Right renal cortex interstitium (tissue), 3 donors: ENCODE measurements at regions not wholly inside any gene's neighbourhood (a gene's known extent, or its start where the extent isn't known, plus 50 kb on each side); places are given as distances from the start of the nearest gene placed in this dataset.
A peak's percentile ranks its signal among the peaks of the same experiment; 100 is the strongest.

Experiments used
- DNase-seq, 3 donors: peaks; one replicate each; pipeline ENCODE4 v3.0.0-alpha.2; 2013; ENCODE audit warnings: low read depth in 3 of 3, low spot score in 2 of 3

GRCh38 chr1:244974550-244974949 lies 110.2 kb upstream of the HNRNPU start:
- DNase-seq: no peak

DNA sequence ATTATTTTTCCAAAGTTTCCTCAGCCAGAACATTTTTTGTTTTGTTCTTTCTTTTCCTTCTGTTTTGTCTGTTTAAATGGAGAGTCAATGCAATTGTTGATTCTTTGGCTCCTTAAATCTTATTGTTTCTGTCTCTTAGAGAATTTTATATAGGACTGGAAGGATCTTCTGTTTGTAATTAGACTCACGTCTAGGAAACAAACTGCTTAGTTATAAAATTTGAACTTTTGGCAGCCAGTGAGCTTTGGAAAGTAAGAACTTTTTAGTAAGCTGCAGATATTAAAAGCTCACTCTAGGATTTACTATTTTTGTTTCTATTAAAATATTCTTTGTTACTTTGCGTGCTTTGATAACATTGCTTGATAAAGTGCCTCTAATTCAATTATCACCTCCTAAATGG lies 109.8 kb upstream of the HNRNPU start:
- no peak for DNase-seq

- no peak for DNase-seq
Observed at GRCh38 chr1:244971552-244972216, 107.3 kb upstream of the HNRNPU start.

DNA sequence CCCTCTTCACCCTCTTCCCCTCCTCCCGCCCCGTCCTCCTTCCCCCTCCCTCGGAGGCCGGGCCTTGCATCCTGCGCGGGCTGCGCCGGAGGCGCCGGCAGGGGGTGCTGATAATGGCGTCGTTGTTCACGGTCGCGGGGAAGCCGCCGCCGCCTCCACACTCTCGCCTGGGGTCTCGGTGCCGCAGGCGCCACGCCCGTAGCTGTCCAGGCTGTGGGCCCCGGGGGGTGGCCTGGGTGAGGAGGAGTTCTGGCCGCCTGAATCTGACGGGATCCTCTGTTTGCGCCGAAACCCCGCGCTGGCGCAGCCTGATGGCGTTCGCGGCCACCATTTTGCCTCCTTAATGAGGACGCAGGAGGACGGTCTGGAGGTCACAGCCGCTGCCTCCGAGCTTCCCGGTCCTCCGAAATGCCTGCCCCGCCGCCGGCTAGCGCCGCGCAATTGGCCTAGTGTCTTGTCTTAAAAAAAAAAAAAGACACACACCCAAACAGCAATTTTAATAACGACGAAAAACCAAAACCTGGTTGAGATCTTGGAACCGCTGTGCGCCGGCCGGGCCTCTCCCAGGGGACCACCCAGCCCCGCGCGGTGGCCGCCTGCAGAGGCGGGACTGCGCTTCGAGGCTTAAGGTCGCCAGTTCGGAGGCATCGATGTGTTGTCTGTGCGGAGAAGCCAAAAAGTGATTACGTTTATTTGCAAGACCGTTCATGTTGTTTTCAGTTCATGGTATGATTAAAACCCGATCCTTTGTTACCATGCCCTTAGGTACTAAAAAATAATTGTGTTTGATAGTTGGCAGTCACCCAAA lies 106.6 kb upstream of the HNRNPU start:
- DNase-seq: peak; percentile 92 to 93 (median 92)

DNA sequence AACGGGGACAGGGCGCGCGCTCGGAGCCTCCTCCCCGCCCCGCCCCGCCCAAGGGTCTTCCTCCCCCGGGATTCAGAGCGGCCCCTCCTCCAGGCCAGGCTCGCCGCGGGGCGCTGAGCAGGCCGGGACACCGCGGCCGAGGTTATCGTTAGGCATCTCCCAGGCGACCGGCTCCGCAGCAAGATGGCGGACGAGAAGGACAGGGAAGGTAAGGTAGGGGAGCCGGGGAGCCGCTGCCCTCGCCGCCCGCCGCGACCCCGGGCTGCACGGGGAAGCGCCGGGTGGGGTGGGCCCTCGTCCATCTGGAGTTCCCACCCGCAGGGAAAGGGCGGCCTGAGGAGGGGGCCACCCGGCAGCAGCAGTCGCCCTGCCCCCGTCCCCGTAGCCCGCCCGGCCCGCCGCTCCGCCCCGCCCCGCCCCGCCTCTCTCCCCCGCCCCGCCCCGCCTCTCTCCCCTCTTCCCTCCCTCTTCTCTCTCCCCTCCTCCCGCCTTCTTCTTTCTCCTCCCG lies 105.9 kb upstream of the HNRNPU start:
- peak in 2 of 3 donors; percentile 70 to 75 for DNase-seq

DNA sequence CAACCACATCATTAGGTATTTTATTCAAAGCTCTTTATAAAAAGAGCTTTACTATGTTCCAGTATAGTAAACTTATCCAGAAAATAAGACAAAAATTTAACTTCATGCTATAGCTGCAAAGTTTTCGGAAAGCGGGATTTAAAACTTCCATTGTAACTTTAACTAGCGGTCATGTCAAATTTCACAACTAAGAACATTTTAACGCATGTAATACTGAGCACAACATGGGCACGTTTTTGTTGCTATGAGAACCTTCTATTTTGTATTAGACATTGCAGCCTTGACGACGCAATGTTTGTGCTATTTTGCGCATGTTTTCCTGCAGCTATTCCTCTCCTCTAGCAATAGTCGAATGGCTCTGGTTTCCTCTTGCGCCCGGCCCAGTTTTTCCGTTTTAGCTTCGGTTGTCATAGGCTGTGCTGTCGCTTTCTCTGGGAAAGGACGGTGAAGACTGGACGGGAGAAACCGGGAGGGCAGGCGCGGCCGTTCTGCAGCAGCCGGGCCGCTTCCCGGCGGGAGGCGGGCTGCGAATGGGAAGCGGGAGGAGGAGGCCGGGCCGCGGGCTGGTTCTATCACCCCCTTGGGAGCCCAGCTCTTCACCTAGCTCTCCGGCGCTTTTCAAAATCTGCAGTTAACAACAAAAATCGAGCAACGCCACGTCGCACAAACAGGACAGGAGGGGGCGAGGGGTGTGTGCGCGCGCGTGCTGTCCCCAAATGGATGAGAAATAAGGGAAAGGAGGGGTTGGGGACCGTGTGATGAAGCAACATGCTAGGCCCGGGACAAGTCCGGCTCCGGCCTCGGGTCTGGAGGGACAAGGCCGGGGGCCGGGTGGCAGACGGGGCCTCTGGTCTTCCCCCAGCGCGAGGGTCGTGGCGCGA lies 105.3 kb upstream of the HNRNPU start:
- DNase-seq: peak; percentile 82 to 87 (median 82)

DNA sequence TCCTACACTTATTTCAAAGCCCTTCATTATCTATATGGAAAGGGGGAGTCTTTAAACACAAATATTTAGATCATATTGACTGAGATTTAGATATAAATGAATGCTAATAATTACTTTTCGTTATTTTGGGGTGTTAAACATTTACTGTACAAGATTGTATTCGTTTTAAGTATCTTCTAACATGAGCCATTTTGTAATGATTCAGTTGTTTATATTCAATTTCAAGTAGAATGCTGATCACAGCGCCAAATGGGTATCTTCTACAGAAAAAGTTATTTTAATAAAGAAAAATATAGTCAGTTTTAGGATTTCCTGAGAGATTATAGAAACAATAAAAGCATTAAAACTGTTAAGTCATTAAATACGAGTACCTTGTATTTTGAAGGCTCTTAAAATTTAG lies 104.5 kb upstream of the HNRNPU start:
- no peak for DNase-seq

DNA sequence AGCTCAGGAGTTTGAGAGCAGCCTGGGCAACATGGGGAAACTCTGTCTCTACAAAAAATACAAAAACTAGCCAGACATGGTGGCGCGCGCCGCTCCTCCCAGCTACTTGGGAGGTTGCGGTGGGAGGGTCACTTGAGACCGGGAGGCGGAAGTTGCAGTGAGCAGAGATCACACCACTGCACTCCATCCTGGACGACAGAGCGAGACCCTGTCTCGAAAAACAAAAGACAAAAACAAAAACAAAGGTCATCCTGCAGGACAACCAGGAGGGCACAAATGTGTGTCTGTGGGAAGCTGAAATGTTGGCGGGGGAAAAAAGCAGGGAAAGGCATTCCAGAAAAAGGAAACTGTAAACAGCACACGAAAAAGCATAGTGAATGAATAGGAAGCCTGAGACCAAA lies 104.1 kb upstream of the HNRNPU start:
- DNase-seq: no peak

GRCh38 chr1:244967159-244967558 lies 102.8 kb upstream of the HNRNPU start:
- DNase-seq: no peak

DNA sequence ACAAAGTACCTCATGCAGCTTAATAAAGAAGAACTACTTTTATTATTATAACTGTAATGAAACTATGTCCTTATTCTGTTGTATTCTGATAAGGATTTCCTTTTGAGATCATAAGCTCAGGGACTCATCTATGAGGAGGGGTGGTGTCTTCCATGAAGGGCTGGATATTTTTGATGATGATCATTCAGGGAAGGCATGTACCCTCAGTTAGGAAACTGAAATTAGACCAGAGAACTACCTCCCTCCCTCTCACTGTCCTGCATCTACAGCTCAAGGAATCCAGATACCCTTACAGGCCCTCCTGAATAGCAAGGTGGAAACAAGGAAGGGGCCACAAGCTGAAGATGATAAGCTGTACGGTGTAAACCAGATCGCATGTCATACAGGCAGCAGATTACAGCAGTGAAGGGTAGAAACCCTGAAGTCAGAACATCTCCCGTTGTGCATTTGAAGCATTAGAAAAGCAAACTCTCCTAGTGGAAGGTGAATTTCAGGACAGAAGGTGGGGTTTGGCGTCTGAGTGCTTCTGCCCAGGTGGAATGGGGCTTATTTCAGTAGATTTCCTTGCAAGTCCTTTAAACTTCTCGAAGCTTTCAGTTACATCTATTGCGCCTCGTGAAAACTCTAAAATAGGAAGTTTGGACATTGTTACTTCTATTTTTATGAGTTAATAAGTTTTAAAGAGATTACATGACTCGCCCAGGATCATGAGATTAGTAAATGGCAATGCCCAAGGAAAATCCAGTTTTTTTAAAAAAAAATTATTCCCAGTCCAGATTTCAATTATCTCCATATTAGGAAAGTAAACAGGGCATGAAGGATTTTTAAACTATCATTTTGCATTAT lies 101.1 kb upstream of the HNRNPU start:
- no peak for DNase-seq

GRCh38 chr1:244964112-244964971 lies 100.0 kb upstream of the HNRNPU start:
- no peak for DNase-seq

DNA sequence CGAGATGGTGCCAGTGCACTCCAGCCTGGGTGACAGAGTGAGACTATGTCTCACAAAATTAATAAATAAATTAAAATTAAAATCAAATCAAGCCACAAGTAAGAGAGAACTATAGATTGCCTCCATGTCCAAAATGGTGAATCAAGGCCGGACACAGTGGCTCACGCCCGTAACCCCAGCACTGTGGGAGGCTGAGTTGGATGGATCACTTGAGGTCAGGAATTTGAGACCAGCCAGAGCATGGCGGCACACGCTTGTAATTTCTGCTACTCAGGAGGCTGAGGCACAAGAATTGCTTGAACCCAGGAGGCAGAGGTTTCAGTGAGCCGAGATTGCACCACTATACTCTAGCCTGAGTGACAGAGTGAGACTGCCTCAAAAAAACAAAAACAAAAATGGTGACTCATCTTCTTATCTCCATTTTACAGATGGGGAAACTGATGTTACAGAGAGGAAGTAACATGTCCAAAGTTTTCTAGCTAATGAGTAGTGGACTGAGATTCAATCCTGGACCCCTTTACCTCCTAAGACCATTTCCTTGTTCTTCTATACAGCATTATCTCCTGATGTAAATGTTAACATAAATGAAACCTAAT lies 99.0 kb upstream of the HNRNPU start:
- DNase-seq: no peak

DNA sequence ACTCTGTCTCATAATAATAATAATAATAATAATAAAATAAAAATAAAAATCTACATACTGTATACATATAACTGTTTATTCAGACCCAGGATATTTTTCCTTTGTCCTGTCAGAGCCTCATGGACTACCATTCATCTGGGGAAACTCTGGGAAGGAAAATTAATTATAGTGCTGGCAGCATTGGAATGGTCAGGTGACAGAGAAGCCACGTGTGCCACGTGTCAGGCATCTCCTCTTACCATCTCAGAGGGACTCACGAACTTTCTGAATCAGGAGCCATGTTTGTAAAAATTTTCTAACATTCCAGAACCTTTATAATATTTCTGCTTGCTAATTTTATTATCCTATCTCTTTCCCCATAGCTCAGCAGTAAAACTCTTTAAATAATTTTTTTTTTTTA lies 97.8 kb upstream of the HNRNPU start:
- DNase-seq: no peak

DNA sequence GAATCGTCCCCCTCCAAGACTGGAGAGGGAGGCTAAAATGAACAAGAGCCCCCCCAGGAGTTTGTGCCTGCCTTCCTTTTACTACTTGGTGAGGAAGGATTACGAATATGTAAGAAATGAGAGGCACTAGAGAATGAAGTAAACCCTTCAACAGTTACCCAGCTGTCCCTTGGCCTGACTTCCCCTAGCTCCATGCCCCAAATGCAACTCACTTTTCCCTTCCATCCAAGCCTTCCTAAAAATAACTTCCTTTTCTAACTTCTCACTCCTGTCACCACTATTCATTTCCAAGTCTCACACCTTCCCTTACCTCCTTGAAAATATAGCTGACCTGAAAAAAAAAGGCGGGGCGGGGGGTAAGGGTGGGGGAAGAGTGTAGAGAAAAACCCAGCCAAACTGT lies 96.6 kb upstream of the HNRNPU start:
- DNase-seq: no peak

DNA sequence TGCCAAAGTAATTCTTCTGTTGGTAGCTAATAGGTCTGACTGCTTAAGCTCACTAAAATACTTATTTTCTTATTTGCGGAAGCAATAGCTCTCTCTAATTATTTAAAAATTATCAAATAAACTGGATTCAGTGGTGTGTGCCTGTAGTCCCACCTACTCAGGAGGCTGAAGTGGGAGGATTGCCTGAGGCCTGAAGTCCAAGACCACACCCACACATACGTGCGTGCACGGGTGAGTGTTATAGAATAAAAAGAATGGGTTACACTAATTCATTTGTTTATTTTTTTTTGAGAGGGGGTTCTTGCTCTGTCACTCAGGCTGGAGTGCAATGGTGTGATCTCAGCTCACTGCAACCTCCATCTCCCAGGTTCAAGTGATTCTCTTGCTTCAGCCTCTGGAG lies 94.2 kb upstream of the HNRNPU start:
- DNase-seq: no peak

GRCh38 chr1:244957525-244957924 lies 93.2 kb upstream of the HNRNPU start:
- DNase-seq: no peak

DNA sequence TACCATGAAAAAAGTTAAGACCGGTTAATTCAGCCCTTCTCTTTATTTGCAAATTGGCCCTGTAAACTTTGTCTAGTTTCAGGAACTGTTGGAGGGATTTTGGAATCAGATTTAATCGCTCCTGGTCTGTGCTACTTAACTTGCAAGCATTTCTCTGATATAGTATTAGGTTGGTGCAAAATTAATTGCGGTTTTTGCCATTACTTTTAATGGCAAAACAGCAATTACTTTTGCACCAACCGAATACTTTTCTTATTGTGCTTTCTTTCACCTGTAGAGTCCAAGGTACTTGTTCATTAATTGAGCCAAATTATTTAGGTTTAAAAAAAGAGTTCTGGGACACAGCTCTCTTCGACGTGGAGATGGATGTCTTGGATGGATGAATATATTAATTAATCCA lies 92.8 kb upstream of the HNRNPU start:
- no peak for DNase-seq

DNA sequence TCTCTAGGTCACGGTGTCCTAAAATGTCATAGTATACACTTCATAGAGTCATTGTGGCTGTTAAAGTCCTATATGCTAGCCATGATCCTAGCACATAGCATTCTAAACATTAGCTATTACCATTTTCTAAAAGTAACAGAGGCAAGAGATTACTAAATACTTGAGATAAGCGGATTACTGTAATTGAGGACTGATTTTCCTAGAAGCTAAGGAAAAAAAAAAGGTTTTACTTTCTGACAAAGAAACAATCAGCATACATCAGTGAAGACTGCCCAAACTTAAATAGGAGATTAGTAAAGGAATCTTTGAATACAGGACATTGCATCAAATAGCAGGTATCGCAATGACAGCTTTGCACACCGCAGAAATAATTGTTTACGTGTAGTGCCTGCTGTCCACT lies 91.3 kb upstream of the HNRNPU start:
- no peak for DNase-seq

GRCh38 chr1:244954359-244954758 lies 90.0 kb upstream of the HNRNPU start:
- no peak for DNase-seq
